ENCODE measurements at regions not wholly inside any gene's neighbourhood (a gene's known extent, or its start where the extent isn't known, plus 50 kb on each side); places are given as distances from the start of the nearest gene placed in this dataset.
"Not testable (repeated sequence)": the region's sequence is repeated elsewhere in the genome, so short reads cannot be mapped to it uniquely, and the experiment has no call there.

- DNase-seq (ENCODE audit: low spot score), result no peak
Observed at GRCh38 chr3:162641317-162641716, 1144.7 kb downstream of the OTOL1 start.

DNA sequence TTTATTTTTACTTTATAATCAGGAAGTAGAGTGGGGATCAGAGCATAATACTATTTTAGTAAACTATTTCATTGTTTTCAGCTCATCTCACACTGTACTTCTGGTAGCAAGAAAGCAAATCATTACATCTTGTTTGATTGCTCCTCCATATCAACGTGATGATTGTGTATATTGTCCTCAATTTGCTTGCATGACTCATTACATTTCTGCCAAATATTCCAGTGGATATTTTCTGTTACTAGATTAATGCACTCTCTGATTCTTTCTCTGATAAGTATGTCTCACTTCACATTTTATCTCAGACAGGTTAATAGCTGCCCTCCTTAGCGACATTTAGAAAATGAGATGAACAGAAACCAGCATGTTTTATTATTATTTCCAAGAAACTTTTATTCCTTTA lies 1145.3 kb downstream of the OTOL1 start:
- DNase-seq (ENCODE audit: low spot score), result no peak

DNA sequence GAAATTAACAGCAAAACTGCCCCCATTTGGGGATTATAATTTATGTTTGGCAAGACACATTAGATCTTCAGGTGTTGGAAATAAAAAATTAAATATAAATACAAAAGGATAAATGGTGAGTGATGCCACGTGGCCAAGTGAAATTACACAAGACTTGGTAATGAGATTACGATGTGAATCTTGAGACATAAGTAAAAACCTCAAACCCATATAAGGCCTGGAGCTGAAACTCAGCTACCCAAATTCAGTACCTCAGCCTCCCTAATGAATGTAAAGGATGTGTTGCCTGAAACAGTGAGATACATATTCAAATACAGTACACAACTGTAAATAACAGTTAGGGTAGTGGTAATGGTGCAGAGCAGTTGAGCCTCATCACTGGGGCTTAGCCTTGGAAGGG lies 1146.6 kb downstream of the OTOL1 start:
- DNase-seq (ENCODE audit: low spot score), result no peak

DNA sequence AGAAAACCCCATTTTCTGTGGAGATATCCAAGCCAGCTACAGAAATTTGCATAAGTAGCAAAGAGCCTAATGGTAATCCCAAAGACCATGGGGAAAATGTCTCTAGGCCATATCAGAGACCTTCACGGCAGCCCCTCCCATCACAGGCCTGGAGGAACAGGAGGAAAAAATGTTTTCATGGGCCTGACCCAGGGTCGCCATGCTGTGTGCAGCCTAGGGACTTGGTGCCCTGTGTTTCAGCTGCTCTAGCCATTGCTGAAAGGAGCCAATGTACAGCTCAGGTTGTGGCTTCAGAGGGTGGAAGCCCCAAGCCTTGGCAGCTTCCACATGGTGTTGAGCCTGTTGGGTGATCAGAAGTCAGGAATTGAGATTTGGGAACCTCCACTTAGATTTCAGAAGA lies 1150.7 kb downstream of the OTOL1 start:
- DNase-seq (ENCODE audit: low spot score), result no peak

DNA sequence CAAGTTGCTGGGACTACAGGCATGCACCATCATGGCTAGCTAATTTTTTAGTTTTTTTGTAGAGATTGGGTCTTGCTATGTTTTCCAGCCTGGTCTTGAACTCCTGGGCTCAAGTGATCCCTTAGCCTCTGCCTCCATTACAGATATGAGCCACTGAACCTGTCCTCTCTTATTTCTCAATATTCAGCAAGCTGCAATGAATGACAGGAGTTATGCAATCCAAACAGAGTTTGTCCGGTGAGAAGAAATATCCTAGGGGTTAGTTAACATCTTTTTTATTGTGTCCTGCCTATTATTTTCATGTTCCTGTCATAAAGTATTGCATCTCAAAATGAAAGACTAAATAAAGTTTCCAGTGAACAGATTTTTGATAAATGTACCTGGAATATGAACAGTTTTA lies 1161.4 kb downstream of the OTOL1 start:
- DNase-seq (ENCODE audit: low spot score), result no peak

- DNase-seq (ENCODE audit: low spot score), result no peak
Observed at GRCh38 chr3:162665684-162666391, 1169.2 kb downstream of the OTOL1 start.

DNA sequence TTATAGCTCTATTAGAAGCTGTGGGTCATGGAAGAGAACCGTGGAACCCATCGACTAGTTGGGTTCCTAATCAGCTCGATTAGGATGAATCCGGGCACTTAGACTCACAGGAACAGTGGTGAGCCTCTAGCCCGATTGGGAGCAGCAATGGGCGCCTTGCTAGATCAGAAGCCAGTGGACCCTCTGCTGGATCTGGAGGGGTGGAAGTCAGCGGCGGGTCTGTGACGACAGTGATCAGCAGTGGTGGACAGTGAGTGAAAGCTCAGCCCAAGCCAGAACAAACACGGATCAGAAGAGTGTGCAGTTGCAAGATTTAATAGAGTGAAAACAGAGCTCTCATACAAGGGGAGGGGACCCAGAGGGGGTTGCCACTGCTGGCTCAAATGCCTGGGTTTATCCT lies 1170.2 kb downstream of the OTOL1 start:
- no peak for DNase-seq (ENCODE audit: low spot score)

DNA sequence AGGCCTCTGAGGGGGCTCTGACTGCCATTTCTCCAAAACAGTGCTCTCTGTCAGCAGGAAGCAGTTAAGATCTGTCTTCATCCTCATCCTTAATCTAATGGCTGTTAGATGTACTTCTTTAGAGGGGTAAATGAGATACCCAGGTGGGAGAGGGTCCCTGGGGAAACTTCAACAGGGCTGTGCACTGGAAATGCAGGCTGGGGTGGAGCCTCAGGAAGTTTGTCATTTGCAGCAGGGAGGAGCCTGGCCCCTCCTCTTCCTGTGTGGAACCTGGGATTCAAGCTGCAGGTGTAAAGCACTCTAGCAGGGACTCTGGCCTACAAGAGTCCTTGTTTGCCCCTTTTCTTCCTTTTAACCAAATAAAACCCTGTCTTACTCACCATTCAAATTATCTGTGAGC lies 1173.6 kb downstream of the OTOL1 start:
- DNase-seq (ENCODE audit: low spot score), result no peak

DNA sequence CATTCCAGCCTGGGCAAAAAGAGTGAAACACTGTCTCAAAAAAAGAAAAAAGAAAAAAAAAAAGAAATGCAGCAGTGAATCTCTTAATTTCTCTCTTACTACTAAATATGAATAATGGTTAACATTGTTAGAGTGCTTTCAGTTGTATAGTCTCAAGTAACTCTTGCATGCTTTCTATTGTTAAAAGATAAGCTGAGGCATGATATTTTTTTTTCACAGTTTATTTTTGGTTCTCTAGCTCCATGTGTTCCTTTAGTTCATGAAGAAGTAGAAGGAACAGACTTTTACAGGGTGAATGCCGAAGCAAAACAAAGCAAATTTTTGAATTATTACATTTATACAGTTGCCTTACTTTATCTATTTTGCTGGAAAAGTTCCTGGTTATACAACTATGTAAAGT lies 1180.9 kb downstream of the OTOL1 start:
- no peak for DNase-seq (ENCODE audit: low spot score)

- no peak for DNase-seq (ENCODE audit: low spot score)
Observed at GRCh38 chr3:162678941-162679340, 1182.3 kb downstream of the OTOL1 start.

- DNase-seq (ENCODE audit: low spot score), result no peak
Observed at GRCh38 chr3:162684260-162684659, 1187.7 kb downstream of the OTOL1 start.

GRCh38 chr3:162699291-162699690 lies 1202.7 kb downstream of the OTOL1 start:
- DNase-seq (ENCODE audit: low spot score), result no peak

DNA sequence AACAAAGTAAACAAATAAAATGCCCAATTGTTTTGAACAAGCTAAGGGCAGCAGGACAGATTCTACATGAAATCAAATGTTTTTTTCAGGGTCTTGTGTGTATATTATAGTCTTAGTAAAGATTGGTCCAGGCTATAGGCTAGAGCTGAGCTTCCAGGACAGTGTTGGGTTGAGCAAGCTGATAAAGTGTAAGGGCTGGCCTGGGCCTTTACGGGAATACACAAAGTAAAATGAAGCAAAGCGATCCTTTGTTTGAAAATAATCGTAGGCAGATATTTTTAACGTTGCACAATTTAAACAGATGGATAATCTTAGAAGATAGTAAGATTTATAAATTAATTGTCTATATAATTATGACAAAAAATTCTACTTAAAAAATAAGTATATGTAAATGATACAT lies 1204.6 kb downstream of the OTOL1 start:
- no peak for DNase-seq (ENCODE audit: low spot score)

DNA sequence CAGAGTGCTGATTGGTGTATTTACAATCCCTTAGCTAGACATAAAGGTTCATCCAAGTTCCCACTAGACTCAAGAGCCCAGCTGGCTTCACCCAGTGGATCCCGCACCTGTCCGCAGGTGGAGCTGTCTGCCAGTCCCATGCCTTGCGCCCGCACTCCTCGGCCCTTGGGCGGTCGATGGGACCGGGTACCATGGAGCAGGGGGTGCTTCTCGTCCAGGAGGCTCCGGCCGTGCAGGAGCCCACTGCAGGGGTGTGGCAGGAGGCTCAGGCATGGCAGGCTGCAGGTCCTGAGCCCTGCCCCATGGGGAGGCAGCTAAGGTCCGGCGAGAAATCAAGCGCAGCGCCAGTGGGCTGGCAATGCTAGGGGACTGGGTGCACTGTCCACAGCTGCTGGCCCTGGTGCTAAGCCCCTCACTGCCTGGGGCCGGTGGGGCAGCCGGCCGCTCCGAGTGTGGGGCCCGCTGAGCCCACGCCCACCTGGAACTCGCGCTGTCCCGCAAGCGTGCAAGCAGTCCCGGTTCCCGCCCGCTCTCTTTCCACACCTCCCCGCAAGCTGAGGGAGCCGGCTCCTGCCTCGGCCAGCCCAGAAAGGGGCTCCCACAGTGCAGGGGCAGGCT lies 1206.3 kb downstream of the OTOL1 start:
- no peak for DNase-seq (ENCODE audit: low spot score)

GRCh38 chr3:162704238-162704637 lies 1207.6 kb downstream of the OTOL1 start:
- no peak for DNase-seq (ENCODE audit: low spot score)

DNA sequence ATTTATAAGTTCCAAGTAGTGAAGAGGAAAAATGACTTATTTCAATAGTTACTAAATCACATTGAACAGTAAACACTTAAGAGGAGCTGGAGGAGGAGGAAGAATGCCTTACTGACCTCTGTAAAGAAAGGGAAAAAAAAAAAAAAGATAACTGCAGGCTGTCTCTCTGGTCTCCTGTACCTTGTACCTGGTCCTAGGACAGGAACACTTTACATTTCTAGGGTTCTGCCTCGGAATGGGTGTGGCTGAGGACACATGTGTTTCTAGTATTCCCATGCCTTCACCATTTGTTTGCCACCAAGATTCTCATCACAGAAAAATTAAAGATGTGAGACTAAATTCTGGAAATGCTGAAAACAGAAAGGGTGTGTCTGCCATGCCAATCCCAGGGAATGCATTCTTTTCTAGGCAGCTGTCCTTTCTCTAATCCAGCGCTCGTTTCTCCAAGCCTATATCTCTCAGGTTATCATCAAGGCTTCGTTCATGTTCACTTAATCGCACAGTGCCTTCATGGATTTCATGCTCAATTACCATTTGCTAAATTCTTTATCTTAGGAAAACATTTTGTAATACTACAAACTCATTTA lies 1208.3 kb downstream of the OTOL1 start:
- peak; percentile 16 for DNase-seq (ENCODE audit: low spot score)

- not testable (repeated sequence) for DNase-seq (ENCODE audit: low spot score)
Observed at GRCh38 chr3:162708394-162708793, 1211.8 kb downstream of the OTOL1 start.

- not testable (repeated sequence) for DNase-seq (ENCODE audit: low spot score)
Observed at GRCh38 chr3:162708942-162709706, 1212.5 kb downstream of the OTOL1 start.

DNA sequence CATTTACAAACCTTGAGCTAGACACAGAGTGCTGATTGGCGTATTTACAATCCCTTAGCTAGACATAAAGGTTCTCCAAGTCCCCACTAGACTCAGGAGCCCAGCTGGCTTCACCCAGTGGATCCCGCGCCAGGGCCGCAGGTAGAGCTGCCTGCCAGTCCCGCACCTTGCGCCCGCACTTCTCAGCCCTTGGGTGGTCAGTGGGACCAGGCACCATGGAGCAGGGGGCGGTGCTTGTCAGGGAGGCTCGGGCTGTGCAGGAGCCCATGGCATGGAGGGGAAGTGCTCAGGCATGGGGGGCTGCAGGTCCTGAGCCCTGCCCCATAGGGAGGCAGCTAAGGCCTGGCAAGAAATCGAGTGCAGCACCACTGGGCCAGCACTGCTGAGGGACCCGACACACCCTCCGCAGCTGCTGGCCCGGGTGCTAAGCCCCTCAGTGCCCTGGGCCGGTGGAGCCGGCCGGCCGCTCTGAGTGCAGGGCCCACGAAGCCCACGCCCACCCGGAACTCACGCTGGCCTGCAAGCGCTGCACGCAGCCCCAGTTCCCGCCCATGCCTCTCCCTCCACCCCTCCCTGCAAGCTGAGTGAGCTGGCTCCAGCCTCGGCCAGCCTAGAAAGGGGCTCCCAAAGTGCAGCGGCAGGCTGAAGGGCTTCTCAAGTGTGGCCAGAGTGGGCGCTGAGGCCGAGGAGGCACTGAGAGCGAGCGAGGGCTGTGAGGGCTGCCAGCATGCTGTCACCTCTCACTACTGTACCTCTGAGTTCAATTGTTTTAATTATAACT lies 1213.9 kb downstream of the OTOL1 start:
- no peak for DNase-seq (ENCODE audit: low spot score)

- DNase-seq (ENCODE audit: low spot score), result not testable (repeated sequence)
Observed at GRCh38 chr3:162717074-162717473, 1220.5 kb downstream of the OTOL1 start.

- no peak for DNase-seq (ENCODE audit: low spot score)
Observed at GRCh38 chr3:162718697-162719096, 1222.1 kb downstream of the OTOL1 start.

Measured in HuH-7.5 (cell line).